ENCODE measurements at regions not wholly inside any gene's neighbourhood (a gene's known extent, or its start where the extent isn't known, plus 50 kb on each side); places are given as distances from the start of the nearest gene placed in this dataset.
"Not testable (repeated sequence)": the region's sequence is repeated elsewhere in the genome, so short reads cannot be mapped to it uniquely, and the experiment has no call there.

- DNase-seq (ENCODE audit: low read depth) = no peak
- no peak overlapping the region for H3K4me3 ChIP-seq (ENCODE audit: control insufficient read depth, low read depth, low read length)
- no peak for TF ChIP-seq CTCF (conservative IDR thresholded peaks at IDR 0.05; ENCODE audit: control insufficient read depth, insufficient read depth, low read depth, low read length)
These were observed 61.2 kb upstream of the SELENOP start for GRCh38 chr5:42872865-42873264.

- peak; percentile 7 for TF ChIP-seq CTCF (conservative IDR thresholded peaks at IDR 0.05; ENCODE audit: control insufficient read depth, insufficient read depth, low read depth, low read length)
- H3K4me3 ChIP-seq (ENCODE audit: control insufficient read depth, low read depth, low read length) = no peak overlapping the region
- no peak for DNase-seq (ENCODE audit: low read depth)
These were observed 59.3 kb upstream of the SELENOP start for GRCh38 chr5:42870882-42871418.

- DNase-seq (ENCODE audit: low read depth); H3K4me3 ChIP-seq (ENCODE audit: control insufficient read depth, low read depth, low read length): not testable (repeated sequence)
These were observed 56.7 kb upstream of the SELENOP start for GRCh38 chr5:42868417-42868816.

- not testable (repeated sequence) for H3K4me3 ChIP-seq (ENCODE audit: control insufficient read depth, low read depth, low read length); DNase-seq (ENCODE audit: low read depth)
These were observed 53.1 kb upstream of the SELENOP start for GRCh38 chr5:42864749-42865148.

Data from fibroblast of mammary gland (primary cell).